ENCODE measurements at regions not wholly inside any gene's neighbourhood (a gene's known extent, or its start where the extent isn't known, plus 50 kb on each side); places are given as distances from the start of the nearest gene placed in this dataset.

DNA sequence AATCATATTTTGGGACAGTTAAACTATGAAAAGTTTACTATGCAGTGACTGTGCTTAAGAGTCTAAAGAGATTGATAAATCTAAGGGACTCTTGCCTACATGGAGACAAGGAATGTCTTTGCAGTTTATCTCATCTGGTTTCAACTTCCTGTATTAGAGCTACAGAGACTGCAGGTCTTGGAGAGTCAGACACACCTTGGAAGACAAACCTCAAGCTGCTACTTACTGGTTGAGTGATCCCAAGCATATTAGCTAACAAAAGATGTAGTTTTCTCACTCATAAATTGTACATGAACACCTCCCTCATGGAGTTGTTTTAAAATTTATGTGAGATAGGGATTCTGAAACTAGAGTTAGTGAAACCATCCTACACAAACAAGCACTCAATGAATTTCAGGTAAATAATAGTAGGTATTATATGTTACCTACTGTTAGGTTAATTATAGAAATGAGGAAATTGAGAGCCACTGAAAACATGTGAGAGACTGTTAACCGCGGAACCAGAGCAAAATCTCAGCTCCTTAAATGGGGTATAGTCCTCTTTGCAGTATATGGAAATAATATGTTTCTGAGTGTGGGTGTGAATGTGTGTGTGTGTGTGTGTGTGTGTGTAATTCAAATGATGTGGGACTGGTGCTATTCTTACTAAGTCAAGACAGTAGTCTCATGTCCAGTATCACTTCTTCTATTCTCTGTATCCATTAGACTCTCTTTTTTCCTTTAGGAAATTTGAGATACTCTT, 752.1 kb downstream of the DTWD2 start:
- DNase-seq = no peak
- no peak for TF ChIP-seq POLR2A (IDR thresholded peaks at IDR 0.05; ENCODE audit: low read length)
- no peak for TF ChIP-seq GATA1 (IDR thresholded peaks at IDR 0.05; ENCODE audit: low read depth, low read length)

DNA sequence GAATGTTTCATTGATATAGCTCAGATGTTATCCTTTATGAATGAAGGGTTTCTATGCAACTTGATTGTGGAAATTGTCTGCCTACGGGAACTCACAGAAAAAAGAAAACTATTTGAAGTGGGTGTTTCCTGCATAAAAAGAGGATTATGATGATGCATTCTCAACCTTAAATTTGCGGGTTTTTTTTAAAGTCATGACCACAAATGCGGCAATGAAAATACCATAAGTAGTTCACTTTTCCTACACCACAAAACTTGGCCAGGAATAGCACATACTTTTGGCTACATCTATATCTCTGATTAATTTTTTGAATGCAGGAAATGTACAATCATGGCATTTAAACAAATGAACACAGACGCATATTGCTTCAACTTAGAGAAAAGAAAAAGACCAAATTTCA, 754.7 kb downstream of the DTWD2 start:
- no peak for DNase-seq
- TF ChIP-seq GATA1 (IDR thresholded peaks at IDR 0.05; ENCODE audit: low read depth, low read length) (no peak), POLR2A (IDR thresholded peaks at IDR 0.05; ENCODE audit: low read length) (no peak)

DNA sequence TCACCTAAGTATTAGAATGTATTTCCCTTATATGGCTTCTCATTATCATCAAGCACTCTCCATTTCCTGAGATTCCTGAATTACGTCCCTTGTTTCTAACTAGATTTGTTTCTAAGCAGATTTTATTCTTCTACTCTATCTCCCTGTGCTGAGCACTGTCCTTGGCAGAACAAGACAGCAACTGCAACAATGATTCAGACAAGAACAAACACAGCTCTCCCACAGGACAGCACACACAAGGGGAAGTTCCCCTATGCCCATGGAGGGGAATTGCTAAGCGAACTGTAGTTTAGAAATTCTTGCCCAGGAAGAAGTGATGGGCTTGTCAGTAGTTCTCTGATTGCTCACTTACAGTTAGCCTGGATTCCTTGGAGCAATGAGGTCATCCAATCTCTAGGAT, 759.9 kb downstream of the DTWD2 start:
- DNase-seq = no peak
- TF ChIP-seq POLR2A (IDR thresholded peaks at IDR 0.05; ENCODE audit: low read length) = no peak
- no peak for TF ChIP-seq GATA1 (IDR thresholded peaks at IDR 0.05; ENCODE audit: low read depth, low read length)

DNA sequence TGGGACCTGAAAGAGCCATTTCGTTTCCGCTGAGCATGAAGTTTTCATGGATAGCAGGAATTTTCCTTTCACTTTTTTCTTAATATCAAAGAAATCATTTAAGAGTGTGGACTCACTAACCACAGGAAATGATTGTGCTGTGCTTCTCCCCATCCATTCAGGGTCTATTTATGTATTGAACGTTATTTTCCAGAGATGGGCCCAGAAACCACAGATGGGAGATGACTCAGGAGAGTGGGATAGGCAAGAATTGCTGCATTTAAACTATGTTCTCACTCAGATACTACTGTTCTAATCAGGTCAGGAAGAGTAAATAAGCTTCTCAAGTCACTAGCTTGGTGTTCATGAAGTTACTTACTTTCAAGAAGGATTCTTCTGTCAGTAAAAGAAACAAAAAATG, 763.8 kb downstream of the DTWD2 start:
- TF ChIP-seq POLR2A (IDR thresholded peaks at IDR 0.05; ENCODE audit: low read length) (no peak), GATA1 (IDR thresholded peaks at IDR 0.05; ENCODE audit: low read depth, low read length) (no peak)
- no peak for DNase-seq

DNA sequence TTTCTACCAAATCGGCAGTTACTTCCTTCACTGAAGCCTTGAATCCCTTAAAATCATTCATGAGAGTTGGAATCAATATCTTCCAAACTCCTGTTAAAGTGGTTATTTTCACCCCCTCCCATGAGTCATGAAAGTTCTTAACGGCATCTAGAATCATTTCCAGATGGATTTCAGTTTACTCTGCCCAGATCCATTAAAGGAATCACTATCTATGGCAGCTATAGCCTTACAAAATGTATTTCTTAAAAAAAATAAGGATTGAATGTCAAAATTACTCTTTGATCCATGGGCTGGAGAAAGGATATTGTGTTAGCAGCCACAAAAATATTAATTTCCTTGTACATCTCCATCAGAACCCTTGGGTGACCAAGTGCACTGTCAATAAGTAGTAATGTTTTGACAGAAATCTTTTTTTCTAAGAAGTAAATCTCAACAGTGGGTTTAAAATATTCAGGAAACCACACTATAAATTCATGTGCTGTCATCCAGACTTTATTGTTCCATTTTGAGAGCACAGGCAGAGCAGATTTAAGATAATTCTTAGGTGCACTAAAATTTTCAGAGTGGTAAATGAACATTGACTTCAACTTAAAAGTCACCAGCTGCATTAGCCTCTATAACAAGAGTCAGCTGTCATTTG, 767.7 kb downstream of the DTWD2 start:
- no peak for DNase-seq
- TF ChIP-seq GATA1 (IDR thresholded peaks at IDR 0.05; ENCODE audit: low read depth, low read length) (no peak), POLR2A (IDR thresholded peaks at IDR 0.05; ENCODE audit: low read length) (no peak)

DNA sequence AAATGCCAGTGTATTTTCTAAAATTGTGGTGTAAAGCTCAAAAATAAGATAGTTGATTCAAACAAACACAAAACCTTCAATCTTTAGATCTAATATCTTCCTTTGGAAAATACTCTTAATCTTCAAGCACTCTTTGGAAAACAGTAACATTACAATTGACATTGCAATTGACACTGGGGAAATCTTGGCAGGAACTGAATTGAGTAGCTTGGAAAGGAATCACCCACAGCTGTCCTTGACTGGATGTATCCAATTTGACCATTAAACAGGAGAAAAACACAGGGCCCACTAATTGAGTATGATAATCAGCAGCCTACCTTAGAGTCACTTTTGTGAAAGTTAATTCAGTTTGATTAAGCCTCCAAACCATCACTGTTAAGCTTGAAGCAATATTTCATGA, 776.7 kb downstream of the DTWD2 start:
- DNase-seq = no peak
- TF ChIP-seq POLR2A (IDR thresholded peaks at IDR 0.05; ENCODE audit: low read length) (no peak), GATA1 (IDR thresholded peaks at IDR 0.05; ENCODE audit: low read depth, low read length) (no peak)

DNA sequence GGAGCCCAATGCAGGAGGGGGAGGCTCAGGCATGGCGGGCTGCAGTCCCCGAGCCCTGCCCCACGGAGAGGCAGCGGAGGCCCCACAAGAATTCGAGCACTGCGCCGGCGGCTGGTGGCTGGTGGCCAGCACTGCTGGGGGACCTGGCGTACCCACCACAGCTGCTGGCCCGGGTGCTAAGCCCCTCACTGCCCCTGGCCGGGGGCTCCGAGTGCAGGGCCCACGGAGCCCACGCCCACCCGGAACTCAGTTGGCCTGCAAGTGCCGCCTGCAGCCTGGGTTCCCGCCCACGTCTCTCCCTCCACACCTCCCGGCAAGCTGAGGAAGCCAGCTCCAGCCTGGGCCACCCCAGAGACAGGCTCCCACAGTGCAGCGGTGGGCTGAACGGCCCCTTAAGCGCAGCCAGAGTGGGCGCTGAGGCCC, 780.3 kb downstream of the DTWD2 start:
- no peak for TF ChIP-seq GATA1 (IDR thresholded peaks at IDR 0.05; ENCODE audit: low read depth, low read length)
- no peak for TF ChIP-seq POLR2A (IDR thresholded peaks at IDR 0.05; ENCODE audit: low read length)
- no peak for DNase-seq

DNA sequence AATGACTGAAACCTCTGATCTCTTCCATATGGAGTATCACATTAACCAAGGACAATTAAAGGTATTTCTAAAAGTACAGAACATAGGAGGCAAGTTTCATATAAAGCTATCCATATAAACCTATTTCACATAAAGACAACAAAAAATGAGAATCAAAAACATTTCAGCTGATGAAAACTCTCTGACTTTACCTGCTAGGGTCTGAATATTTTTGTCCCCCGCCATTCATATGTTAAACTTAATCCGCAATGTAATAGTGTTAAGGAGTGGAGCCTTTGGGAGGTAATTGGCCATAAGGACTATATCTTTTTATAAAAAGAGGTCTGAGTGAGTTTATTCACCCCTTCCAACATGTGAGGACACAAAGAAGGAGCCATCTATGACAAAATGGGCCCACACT, 788.5 kb downstream of the DTWD2 start:
- no peak for DNase-seq
- no peak for TF ChIP-seq POLR2A (IDR thresholded peaks at IDR 0.05; ENCODE audit: low read length)
- TF ChIP-seq GATA1 (IDR thresholded peaks at IDR 0.05; ENCODE audit: low read depth, low read length) = no peak

DNA sequence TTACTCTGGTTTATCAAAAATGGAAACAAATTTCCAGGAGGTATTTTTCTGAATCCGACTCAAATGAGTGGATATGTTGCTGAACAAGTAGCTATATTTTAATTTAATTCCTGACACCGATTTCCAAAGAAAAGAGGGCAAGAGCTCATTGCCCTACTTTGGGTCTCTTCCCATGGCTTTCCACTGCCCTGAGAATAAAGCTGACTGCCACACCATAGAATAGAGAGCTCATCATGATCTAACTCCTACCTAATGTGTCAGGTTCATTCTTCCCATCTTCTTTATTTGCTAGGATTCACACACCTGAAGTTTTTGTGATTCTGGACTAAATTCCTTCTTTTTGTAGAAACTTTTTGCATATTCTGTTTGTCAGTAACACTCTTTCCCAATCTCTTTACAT, 792.1 kb downstream of the DTWD2 start:
- no peak for TF ChIP-seq POLR2A (IDR thresholded peaks at IDR 0.05; ENCODE audit: low read length)
- no peak for DNase-seq

DNA sequence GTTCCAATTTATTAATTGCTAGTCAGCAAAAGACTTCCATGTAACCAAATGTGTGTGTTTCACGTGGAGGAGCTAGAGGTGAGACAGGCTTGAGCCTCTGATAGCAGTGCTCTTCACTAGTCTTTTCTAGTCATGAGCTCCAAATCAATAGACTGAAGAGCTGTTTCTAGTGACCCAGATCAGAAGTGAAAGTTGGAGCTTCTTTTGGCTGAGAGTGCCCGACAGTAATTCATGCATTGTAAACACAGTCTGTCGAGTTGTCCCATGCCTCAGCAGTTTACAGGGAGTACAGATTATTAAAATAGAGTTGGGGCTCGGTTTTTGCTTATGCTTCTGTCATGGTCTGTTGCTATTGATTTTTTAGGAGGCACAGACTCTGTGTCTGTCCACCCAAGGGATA, 793.1 kb downstream of the DTWD2 start:
- TF ChIP-seq GATA1 (IDR thresholded peaks at IDR 0.05; ENCODE audit: low read depth, low read length) (no peak), POLR2A (IDR thresholded peaks at IDR 0.05; ENCODE audit: low read length) (no peak)
- no peak for DNase-seq

DNA sequence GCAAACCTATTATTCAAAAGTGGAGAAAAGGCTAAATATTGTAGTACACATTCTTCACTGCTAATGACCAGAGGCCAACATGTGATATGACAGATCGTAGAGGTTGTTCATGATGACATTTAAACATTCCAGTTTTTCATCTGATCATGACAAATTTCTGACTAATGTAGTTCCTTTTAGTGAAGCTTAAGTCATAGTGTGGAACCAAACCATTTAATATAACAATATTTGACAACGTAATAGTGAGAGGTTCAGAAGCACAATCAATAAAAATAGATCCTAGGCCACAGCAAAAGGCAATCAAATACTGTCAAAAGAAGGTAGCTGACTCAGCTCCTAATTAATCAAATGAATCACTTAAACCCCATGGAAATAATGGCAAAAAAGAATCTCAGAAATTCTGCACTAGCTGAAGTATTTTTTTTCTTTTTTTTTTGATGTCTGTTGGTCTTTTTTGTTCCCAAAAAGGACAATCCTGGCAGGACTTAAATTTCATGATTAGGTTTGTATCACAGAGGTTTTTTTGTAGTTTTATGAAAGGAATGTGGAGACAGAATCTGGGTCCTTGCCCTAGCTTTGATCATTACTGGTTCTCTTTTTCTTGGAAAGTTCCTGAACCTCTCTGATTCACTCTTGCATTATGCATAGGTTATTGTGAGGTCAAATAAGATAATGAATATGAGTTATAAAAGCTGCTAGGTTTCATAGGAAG, 795.0 kb downstream of the DTWD2 start:
- TF ChIP-seq GATA1 (IDR thresholded peaks at IDR 0.05; ENCODE audit: low read depth, low read length) = no peak
- no peak for TF ChIP-seq POLR2A (IDR thresholded peaks at IDR 0.05; ENCODE audit: low read length)
- DNase-seq = no peak

DNA sequence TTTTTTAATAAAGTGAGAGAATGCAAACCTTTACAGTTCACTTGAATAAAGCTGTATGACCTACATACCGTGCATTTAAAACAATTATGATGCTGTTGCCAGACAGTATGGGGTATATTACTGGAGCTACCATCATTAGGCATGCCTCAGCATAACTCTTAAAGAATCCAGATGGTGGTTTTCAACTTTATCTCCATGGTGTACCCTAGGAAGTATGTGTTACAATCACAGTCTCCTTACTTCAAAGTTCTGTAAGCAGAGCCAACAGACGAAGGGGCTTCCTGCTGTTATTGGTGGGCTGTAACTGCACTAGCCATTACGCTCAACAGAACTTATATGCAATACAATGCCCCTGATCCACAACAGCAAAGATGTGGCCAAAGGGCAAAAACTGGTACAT, 803.3 kb downstream of the DTWD2 start:
- TF ChIP-seq GATA1 (IDR thresholded peaks at IDR 0.05; ENCODE audit: low read depth, low read length) (no peak), POLR2A (IDR thresholded peaks at IDR 0.05; ENCODE audit: low read length) (no peak)
- no peak for DNase-seq

DNA sequence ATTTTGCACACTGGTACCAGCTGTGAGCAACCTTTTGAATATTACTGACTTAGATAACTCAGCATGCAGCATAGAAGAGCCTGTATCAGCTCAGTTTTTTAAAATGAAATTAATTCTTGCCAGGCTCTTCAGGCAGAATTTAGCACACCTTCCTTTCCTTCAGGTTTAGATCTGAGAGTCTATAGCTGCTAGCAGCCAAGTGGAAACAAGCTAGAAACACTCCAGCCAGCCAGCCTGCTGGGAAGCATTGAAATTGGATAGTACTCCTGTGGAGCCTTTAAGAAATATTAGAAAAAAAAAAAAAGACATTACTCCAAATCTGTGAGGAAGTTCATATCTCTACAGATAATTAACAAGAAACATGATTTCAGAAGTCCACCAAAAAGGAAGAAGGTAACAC, 812.2 kb downstream of the DTWD2 start:
- TF ChIP-seq GATA1 (IDR thresholded peaks at IDR 0.05; ENCODE audit: low read depth, low read length) = no peak
- TF ChIP-seq POLR2A (IDR thresholded peaks at IDR 0.05; ENCODE audit: low read length) = no peak
- no peak for DNase-seq

DNA sequence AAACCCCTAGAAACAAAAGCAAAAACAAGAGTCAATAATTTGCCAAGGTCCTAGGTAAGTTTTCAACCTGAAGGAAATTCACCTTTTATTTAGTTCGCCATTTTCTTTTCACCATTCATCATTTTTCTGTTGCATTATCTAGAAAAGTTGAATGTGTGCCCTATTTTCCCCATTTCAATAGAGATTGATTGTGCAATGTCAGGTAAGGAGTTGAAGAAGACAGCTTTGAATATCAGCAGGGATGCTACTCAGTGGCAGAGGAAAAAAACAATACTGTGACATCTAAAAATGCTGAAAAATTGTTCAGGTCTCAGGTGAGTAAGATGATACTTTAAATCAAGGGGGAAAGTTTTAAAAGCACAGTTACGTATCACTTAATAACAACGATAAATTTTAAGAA, 813.7 kb downstream of the DTWD2 start:
- no peak for DNase-seq
- TF ChIP-seq POLR2A (IDR thresholded peaks at IDR 0.05; ENCODE audit: low read length) (no peak), GATA1 (IDR thresholded peaks at IDR 0.05; ENCODE audit: low read depth, low read length) (no peak)

DNA sequence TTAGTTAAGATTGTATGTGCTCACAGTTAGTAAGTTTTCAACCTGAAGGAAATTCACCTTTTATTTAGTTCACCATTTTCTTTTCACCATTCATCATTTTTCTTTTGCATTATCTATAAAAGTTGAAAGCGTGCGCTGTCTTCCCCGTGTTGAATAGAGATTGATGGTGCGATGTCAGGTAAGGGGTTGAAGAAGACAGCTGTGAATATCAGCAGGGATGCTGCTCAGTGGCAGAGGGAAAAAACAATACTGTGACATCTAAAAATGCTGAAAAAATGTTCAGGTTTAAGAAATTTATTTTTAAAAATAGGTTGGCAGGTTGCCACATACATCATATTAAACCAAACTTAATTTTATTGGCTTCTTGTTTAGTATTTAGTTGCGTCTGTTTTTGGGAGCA, 815.0 kb downstream of the DTWD2 start:
- no peak for TF ChIP-seq GATA1 (IDR thresholded peaks at IDR 0.05; ENCODE audit: low read depth, low read length)
- TF ChIP-seq POLR2A (IDR thresholded peaks at IDR 0.05; ENCODE audit: low read length) = no peak
- DNase-seq = no peak
